Activated CD8-positive, alpha-beta T cell treated with anti-CD3 and anti-CD28 coated beads for 36 hours (primary cell): ENCODE measurements at regions not wholly inside any gene's neighbourhood (a gene's known extent, or its start where the extent isn't known, plus 50 kb on each side); places are given as distances from the start of the nearest gene placed in this dataset.

Source experiments
- ATAC-seq: fragments of 200-7000 bp; cut with Tn5 transposase; one replicate; pipeline ENCODE4 v1.10.0; 2021; ENCODE audit warnings: mild to moderate bottlenecking, moderate library complexity
- CTCF ChIA-PET: fragments of 350-600 bp; sonication (Branson Sonifier 250); formaldehyde crosslinking; loops from one replicate; lab custom pipeline; 2021; ENCODE audit warnings: antibody characterized with exemption; lab: Charles Lee
- POLR2A ChIA-PET: fragments of 350-600 bp; sonication (Branson Sonifier 250); formaldehyde crosslinking; loops from one replicate; lab custom pipeline; 2021; ENCODE audit warnings: antibody characterized with exemption; lab: Charles Lee
- DNase-seq: peaks from one replicate; pipeline ENCODE4 v3.0.0-alpha.2; 2020
- H3K27ac Mint-ChIP-seq: one replicate; pipeline ENCODE4 v1.8.0; 2021; ENCODE audit warnings: mild to moderate bottlenecking, mixed read lengths
- H3K27me3 Mint-ChIP-seq: one replicate; pipeline ENCODE4 v1.8.0; 2021; ENCODE audit warnings: mixed read lengths
- H3K36me3 Mint-ChIP-seq: one replicate; pipeline ENCODE4 v1.8.0; 2021; ENCODE audit warnings: low read depth, mixed read lengths
- H3K4me1 Mint-ChIP-seq: one replicate; pipeline ENCODE4 v1.8.0; 2021; ENCODE audit warnings: low read depth, mixed read lengths
- H3K4me3 Mint-ChIP-seq: one replicate; pipeline ENCODE4 v1.8.0; 2021; ENCODE audit warnings: mild to moderate bottlenecking, moderate library complexity, mixed read lengths
- H3K9me3 Mint-ChIP-seq: one replicate; pipeline ENCODE4 v1.8.0; 2021; ENCODE audit warnings: mixed read lengths
- intact Hi-C: fragments of 100-400 bp; cut with micrococcal nuclease; formaldehyde crosslinking; loops from one replicate; pipeline ENCODE4 v1.10.0; 2022
- TF ChIP-seq, protein P1 (sequence below): fragments of 200-600 bp; IDR thresholded peaks from one replicate; pipeline ENCODE4 v1.8.0; 2022; ENCODE audit warnings: antibody characterized with exemption, mild to moderate bottlenecking

DNA sequence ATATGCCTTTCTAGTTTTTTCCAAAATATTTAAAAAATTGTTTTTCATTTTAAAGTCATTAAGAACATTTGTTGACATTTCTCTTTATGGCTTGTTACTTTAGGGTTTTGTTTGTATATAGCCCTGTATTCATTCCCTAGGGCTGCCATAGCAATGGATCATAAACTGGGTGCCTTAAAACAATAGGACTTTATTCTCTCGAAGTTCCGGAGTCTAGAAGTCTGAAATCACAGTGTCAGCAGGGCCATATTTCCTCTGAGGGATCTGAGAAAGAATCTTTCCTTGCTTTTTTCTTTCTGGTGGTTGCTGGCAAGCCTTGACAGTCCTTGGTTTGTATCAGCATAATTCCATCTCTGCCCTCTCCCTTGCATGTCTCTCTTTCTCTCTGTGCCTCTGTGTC lies 63.4 kb upstream of the CADPS start:
- Mint-ChIP-seq H3K4me1 (no peaks in the 10 kb centered on the region), H3K9me3 (peaks cover 4% of the 10 kb centered on the region), H3K4me3 (no peak overlapping the region), H3K27me3 (no peaks in the 10 kb centered on the region), H3K36me3 (no peaks in the 10 kb centered on the region), H3K27ac (no peak overlapping the region)
- ATAC-seq (no peak), DNase-seq (no peak)
- POLR2A ChIA-PET = no interaction called here
- TF ChIP-seq, protein P1, sequence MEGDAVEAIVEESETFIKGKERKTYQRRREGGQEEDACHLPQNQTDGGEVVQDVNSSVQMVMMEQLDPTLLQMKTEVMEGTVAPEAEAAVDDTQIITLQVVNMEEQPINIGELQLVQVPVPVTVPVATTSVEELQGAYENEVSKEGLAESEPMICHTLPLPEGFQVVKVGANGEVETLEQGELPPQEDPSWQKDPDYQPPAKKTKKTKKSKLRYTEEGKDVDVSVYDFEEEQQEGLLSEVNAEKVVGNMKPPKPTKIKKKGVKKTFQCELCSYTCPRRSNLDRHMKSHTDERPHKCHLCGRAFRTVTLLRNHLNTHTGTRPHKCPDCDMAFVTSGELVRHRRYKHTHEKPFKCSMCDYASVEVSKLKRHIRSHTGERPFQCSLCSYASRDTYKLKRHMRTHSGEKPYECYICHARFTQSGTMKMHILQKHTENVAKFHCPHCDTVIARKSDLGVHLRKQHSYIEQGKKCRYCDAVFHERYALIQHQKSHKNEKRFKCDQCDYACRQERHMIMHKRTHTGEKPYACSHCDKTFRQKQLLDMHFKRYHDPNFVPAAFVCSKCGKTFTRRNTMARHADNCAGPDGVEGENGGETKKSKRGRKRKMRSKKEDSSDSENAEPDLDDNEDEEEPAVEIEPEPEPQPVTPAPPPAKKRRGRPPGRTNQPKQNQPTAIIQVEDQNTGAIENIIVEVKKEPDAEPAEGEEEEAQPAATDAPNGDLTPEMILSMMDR = no peak
- CTCF ChIA-PET = no interaction called here
- intact Hi-C loops = no loop called here

DNA sequence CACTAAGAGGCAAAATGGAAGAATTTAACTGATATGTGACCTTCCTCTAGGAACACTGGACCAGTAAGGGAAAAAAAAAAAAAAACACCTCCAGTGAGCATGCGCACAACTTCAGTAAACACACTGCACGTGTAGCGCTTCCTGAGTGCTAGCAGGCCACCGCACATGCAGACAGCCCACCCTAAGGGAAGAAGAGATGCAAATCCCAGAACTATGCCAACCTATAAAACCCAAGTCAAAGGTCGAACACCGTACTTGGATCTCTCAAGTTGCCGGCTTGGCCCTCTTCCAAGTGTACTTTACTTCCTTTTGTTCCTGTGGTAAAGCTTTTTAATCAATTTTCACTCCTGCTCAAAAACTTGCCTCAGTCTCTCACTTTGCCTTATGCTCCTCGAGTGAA lies 64.5 kb upstream of the CADPS start:
- H3K4me3 Mint-ChIP-seq = no peak overlapping the region
- POLR2A ChIA-PET = no interaction called here
- H3K4me1 Mint-ChIP-seq = no peaks in the 10 kb centered on the region
- DNase-seq (no peak), ATAC-seq (no peak)
- CTCF ChIA-PET = no interaction called here
- TF ChIP-seq, protein P1 = no peak
- no peaks in the 10 kb centered on the region for H3K36me3 Mint-ChIP-seq
- H3K9me3 Mint-ChIP-seq = peaks cover 4% of the 10 kb centered on the region
- H3K27ac Mint-ChIP-seq = no peak overlapping the region
- intact Hi-C loops = no loop called here
- no peaks in the 10 kb centered on the region for H3K27me3 Mint-ChIP-seq

- POLR2A ChIA-PET = interaction anchor here (1.2 kb wide), 1 partner anchor 9 kb away, joined by 3 read pairs; no protein-coding TSS in a partner anchor
These were observed 65.8 kb upstream of the CADPS start for GRCh38 chr3:62940771-62941563.

DNA sequence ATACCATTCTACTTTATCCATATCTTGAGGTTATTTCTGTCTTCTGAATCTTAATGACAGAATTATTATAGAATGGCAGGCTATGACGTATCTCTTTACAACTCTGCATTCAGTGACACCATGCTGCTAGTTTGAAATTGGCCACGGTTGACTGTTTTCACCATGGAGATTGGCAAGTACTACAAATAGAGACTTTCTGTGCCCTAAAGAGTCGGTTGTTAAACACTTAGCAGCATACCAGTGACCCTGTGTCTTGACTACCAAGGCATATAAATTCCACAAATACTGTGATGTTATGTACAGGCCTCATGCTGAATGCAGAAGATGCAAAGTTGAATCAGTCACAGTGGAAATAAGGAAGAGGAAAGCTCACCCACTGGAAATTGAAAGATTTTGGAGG lies 67.0 kb upstream of the CADPS start:
- POLR2A ChIA-PET = no interaction called here
- Mint-ChIP-seq H3K27me3 (no peaks in the 10 kb centered on the region), H3K27ac (no peak overlapping the region), H3K9me3 (peaks cover 2% of the 10 kb centered on the region), H3K4me1 (no peaks in the 10 kb centered on the region), H3K4me3 (no peak overlapping the region), H3K36me3 (no peaks in the 10 kb centered on the region)
- CTCF ChIA-PET = no interaction called here
- intact Hi-C loops = no loop called here
- DNase-seq (no peak), ATAC-seq (no peak)
- TF ChIP-seq, protein P1 = no peak

More at GRCh38 chr3:62940771-62941563, 65.8 kb upstream of the CADPS start:
- Mint-ChIP-seq H3K4me1 (no peaks in the 10 kb centered on the region), H3K4me3 (no peak overlapping the region), H3K9me3 (peaks cover 4% of the 10 kb centered on the region), H3K27ac (no peak overlapping the region), H3K36me3 (no peaks in the 10 kb centered on the region), H3K27me3 (no peaks in the 10 kb centered on the region)
- intact Hi-C loops = no loop called here
- no peak for ATAC-seq
- TF ChIP-seq, protein P1 = no peak
- DNase-seq = no peak
- CTCF ChIA-PET = no interaction called here

GRCh38 chr3:62942764-62943163 lies 67.5 kb upstream of the CADPS start:
- Mint-ChIP-seq H3K27ac (no peak overlapping the region), H3K36me3 (no peaks in the 10 kb centered on the region), H3K27me3 (no peaks in the 10 kb centered on the region), H3K4me1 (no peaks in the 10 kb centered on the region), H3K4me3 (no peak overlapping the region), H3K9me3 (peaks cover 2% of the 10 kb centered on the region)
- DNase-seq (no peak), ATAC-seq (no peak)
- intact Hi-C loops = no loop called here
- TF ChIP-seq, protein P1 = no peak
- ChIA-PET CTCF (no interaction called here), POLR2A (no interaction called here)
